Hepatic stellate cell (primary cell): ENCODE measurements at regions not wholly inside any gene's neighbourhood (a gene's known extent, or its start where the extent isn't known, plus 50 kb on each side); places are given as distances from the start of the nearest gene placed in this dataset.
A peak's percentile ranks its signal among the peaks of the same experiment; 100 is the strongest.
"Not testable (repeated sequence)": the region's sequence is repeated elsewhere in the genome, so short reads cannot be mapped to it uniquely, and the experiment has no call there.

ENCODE experiments used
- DNase-seq: peaks from one replicate; pipeline ENCODE4 v3.0.0; 2011; ENCODE audit warnings: low spot score

GRCh38 chr16:29234536-29235275 lies 171.8 kb downstream of the NPIPB11 start:
- DNase-seq = not testable (repeated sequence)

- not testable (repeated sequence) for DNase-seq
These were observed 172.7 kb downstream of the NPIPB11 start for GRCh38 chr16:29233705-29234404.

GRCh38 chr16:29232811-29233704 lies 173.5 kb downstream of the NPIPB11 start:
- no peak for DNase-seq

- not testable (repeated sequence) for DNase-seq
These were observed 174.3 kb downstream of the NPIPB11 start for GRCh38 chr16:29232160-29232705.

GRCh38 chr16:29231244-29231643 lies 175.3 kb downstream of the NPIPB11 start:
- DNase-seq = no peak

GRCh38 chr16:29230671-29231096 lies 175.8 kb downstream of the NPIPB11 start:
- DNase-seq = no peak

GRCh38 chr16:29230006-29230668 lies 176.4 kb downstream of the NPIPB11 start:
- DNase-seq = not testable (repeated sequence)

- DNase-seq = not testable (repeated sequence)
These were observed 176.9 kb downstream of the NPIPB11 start for GRCh38 chr16:29229616-29230005.

- DNase-seq = not testable (repeated sequence)
These were observed 177.6 kb downstream of the NPIPB11 start for GRCh38 chr16:29228664-29229611.

- DNase-seq = not testable (repeated sequence)
These were observed 178.5 kb downstream of the NPIPB11 start for GRCh38 chr16:29227751-29228663.

- no peak for DNase-seq
These were observed 179.7 kb downstream of the NPIPB11 start for GRCh38 chr16:29226782-29227181.

- DNase-seq = not testable (repeated sequence)
These were observed 181.8 kb downstream of the NPIPB11 start for GRCh38 chr16:29224675-29225074.

- not testable (repeated sequence) for DNase-seq
These were observed 183.9 kb downstream of the NPIPB11 start for GRCh38 chr16:29222615-29223014.

- not testable (repeated sequence) for DNase-seq
These were observed 184.5 kb downstream of the NPIPB11 start for GRCh38 chr16:29222008-29222407.

GRCh38 chr16:29221281-29221955 lies 185.1 kb downstream of the NPIPB11 start:
- DNase-seq = not testable (repeated sequence)

GRCh38 chr16:29220647-29221191 lies 185.8 kb downstream of the NPIPB11 start:
- peak; percentile 72 for DNase-seq

GRCh38 chr16:29219966-29220646 lies 186.4 kb downstream of the NPIPB11 start:
- not testable (repeated sequence) for DNase-seq

- DNase-seq = not testable (repeated sequence)
These were observed 186.9 kb downstream of the NPIPB11 start for GRCh38 chr16:29219562-29219961.
